Fibroblast of skin of right quadriceps (primary cell): ENCODE measurements at regions not wholly inside any gene's neighbourhood (a gene's known extent, or its start where the extent isn't known, plus 50 kb on each side); places are given as distances from the start of the nearest gene placed in this dataset.

Experiments
- DNase-seq: peaks from one replicate; pipeline ENCODE4 v3.0.0-alpha.2; 2013

DNA sequence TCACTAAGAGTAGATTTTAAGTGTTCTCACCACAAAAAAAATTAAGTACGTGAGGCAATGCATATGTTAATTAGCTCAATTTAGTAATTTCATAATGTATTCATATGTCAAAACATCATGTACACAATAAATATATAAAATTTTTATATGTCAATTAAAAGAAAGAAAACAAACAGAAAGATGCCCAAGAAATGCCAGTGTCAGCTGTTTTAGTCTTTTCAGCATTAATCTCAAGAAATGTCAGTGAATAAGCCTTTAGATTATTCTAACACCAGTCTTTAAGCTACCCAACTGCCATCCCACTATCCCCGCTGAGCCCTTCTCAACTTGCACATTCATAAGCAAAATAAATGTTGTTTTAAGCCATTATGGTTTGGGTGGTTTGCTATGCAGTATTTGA, 76.5 kb downstream of the C1D start:
- DNase-seq, result no peak
